H1 (cell line): ENCODE measurements at regions not wholly inside any gene's neighbourhood (a gene's known extent, or its start where the extent isn't known, plus 50 kb on each side); places are given as distances from the start of the nearest gene placed in this dataset.

ENCODE experiments used
- BACH1 ChIP-seq: IDR thresholded peaks from 2 replicates; pipeline ENCODE4 v1.6.1; 2012; ENCODE audit warnings: low read length, improper control_type of control experiment
- SP1 ChIP-seq: IDR thresholded peaks from 2 replicates; pipeline ENCODE4 v1.6.1; 2011; ENCODE audit warnings: low read depth, low read length

DNA sequence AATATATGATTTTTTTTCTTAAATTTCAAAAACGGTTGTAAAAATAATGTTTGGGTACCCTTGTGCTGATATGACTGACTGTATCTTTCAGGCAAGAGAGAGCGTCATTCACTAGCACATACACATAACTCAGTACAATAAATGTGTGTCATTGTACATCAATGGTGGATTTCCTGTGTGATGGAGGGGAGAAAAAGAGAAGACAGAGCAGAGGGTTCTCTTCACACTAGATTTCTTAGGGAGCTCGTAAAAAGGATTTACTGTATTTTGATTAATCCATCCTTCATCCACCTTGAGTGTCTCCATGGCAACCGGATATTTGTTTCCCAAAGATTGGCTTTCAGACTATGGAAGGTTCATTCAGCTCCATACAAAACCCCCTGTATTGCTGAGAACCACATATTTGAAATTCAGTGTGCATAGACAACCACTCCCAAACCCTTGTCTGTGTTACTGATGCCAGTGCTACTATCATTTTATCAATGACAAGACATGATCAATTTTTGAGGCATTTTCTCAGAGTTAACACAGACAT is 150.6 kb downstream of the AKR1D1 start:
- TF ChIP-seq BACH1 (no peak), SP1 (no peak)
